Keratinocyte (primary cell): ENCODE measurements at regions not wholly inside any gene's neighbourhood (a gene's known extent, or its start where the extent isn't known, plus 50 kb on each side); places are given as distances from the start of the nearest gene placed in this dataset.

ENCODE experiments used
- DNase-seq: peaks from one replicate; pipeline ENCODE4 v3.0.0-alpha.2; 2011; ENCODE audit warnings: low read depth, missing footprints, low spot score
- FAIRE-seq: peaks from 2 replicates; lab custom pipeline; 2011; peaks lifted over from hg19 to GRCh38; lab: Jason Lieb, UNC
- H2AFZ ChIP-seq: 2 replicates; pipeline ENCODE4 v1.6.0; 2012; ENCODE audit warnings: low read length, control low read depth, inconsistent platforms; ENCODE audit not compliant: control insufficient read depth
- H3K27ac ChIP-seq: 2 replicates; pipeline ENCODE4 v1.5.1; 2011; ENCODE audit warnings: low read length; ENCODE audit not compliant: control insufficient read depth, insufficient read depth
- H3K27me3 ChIP-seq: 3 replicates; pipeline ENCODE4 v1.6.0; 2011; ENCODE audit warnings: low read length; ENCODE audit not compliant: control insufficient read depth, insufficient read depth; ENCODE audit errors: extremely low read depth
- H3K36me3 ChIP-seq, 2 experiments: 2 replicates in 1 of 2; 3 replicates in 1 of 2; pipeline ENCODE4 v1.5.1; 2011; ENCODE audit warnings: low read length in 2 of 2, mild to moderate bottlenecking in 1 of 2; ENCODE audit not compliant: control insufficient read depth in 2 of 2, insufficient read depth in 2 of 2; ENCODE audit errors: extremely low read depth in 1 of 2
- H3K4me1 ChIP-seq: 3 replicates; pipeline ENCODE4 v1.5.1; 2011; ENCODE audit warnings: low read length; ENCODE audit not compliant: control insufficient read depth, insufficient read depth; ENCODE audit errors: extremely low read depth
- H3K4me2 ChIP-seq: 3 replicates; pipeline ENCODE4 v1.6.0; 2011; ENCODE audit warnings: low read depth, low read length; ENCODE audit not compliant: control insufficient read depth, insufficient read depth; ENCODE audit errors: extremely low read depth
- H3K4me3 ChIP-seq, 3 experiments: fragments of 200-600 bp in 1 of 3; sonication (generic) in 1 of 3; 2 replicates in 2 of 3; 3 replicates in 1 of 3; pipeline ENCODE4 v1.5.1; 2011 to 2016; ENCODE audit warnings: low read length in 3 of 3, mild to moderate bottlenecking in 3 of 3, control low read depth in 2 of 3, inconsistent platforms in 1 of 3, low read depth in 1 of 3, mixed read lengths in 1 of 3, mixed run types in 1 of 3, moderate library complexity in 1 of 3; ENCODE audit not compliant: control insufficient read depth in 2 of 3, insufficient read depth in 2 of 3; ENCODE audit errors: extremely low read depth in 1 of 3
- H3K79me2 ChIP-seq: 2 replicates; pipeline ENCODE4 v1.6.0; 2012; ENCODE audit warnings: low read length; ENCODE audit not compliant: control insufficient read depth, insufficient read depth
- H3K9ac ChIP-seq: 3 replicates; pipeline ENCODE4 v1.6.0; 2011; ENCODE audit warnings: low read length; ENCODE audit not compliant: control insufficient read depth, insufficient read depth; ENCODE audit errors: extremely low read depth
- H3K9me1 ChIP-seq: 3 replicates; pipeline ENCODE4 v1.6.0; 2011; ENCODE audit warnings: low read length; ENCODE audit not compliant: control insufficient read depth, insufficient read depth; ENCODE audit errors: extremely low read depth
- H3K9me3 ChIP-seq: 2 replicates; pipeline ENCODE4 v1.5.1; 2012; ENCODE audit warnings: low read depth, low read length; ENCODE audit not compliant: control insufficient read depth
- H4K20me1 ChIP-seq: 3 replicates; pipeline ENCODE4 v1.6.0; 2011; ENCODE audit warnings: low read length; ENCODE audit not compliant: control insufficient read depth, insufficient read depth; ENCODE audit errors: extremely low read depth
- CTCF ChIP-seq, 3 experiments: IDR thresholded peaks in 1 of 3; conservative IDR thresholded peaks in 1 of 3; optimal IDR thresholded peaks in 1 of 3; 2 replicates in 2 of 3; 3 replicates in 1 of 3; pipeline versions ENCODE3 to v1.5.1; 2011; ENCODE audit warnings: low read length in 3 of 3, mild to moderate bottlenecking in 3 of 3, moderate library complexity in 2 of 3, control low read depth in 1 of 3, inconsistent platforms in 1 of 3; ENCODE audit not compliant: insufficient read depth in 2 of 3; ENCODE audit errors: extremely low read depth in 1 of 3
- EZH2 ChIP-seq: IDR thresholded peaks from one replicate; pipeline ENCODE4 v1.6.1; 2012; ENCODE audit warnings: inconsistent platforms, mild to moderate bottlenecking, low read length, moderate library complexity
- dilution Hi-C: fragments of 300-500 bp; cut with MboI; formaldehyde crosslinking; loops from one replicate; pipeline ENCODE4 v1.7.0; 2020; ENCODE audit warnings: low sequenced_read_pairs; ENCODE audit not compliant: extremely low pct_ligation_motif_present

- Histone ChIP-seq H2AFZ (no peak overlapping the region), H3K27me3 (no peaks in the 10 kb centered on the region), H3K36me3 (no peaks in the 10 kb centered on the region), H3K79me2 (no peaks in the 10 kb centered on the region), H4K20me1 (no peaks in the 10 kb centered on the region), H3K4me3 (no peak overlapping the region), H3K4me2 (no peak overlapping the region), H3K9me1 (no peaks in the 10 kb centered on the region), H3K9me3 (no peaks in the 10 kb centered on the region), H3K4me1 (no peaks in the 10 kb centered on the region), H3K27ac (no peak overlapping the region), H3K9ac (no peak overlapping the region)
- TF ChIP-seq EZH2 (no peak), CTCF (optimal IDR thresholded peaks at IDR 0.05 in 1 of 3, IDR thresholded peaks at IDR 0.05 in 1 of 3, conservative IDR thresholded peaks at IDR 0.05 in 1 of 3; ENCODE audit: extremely low read depth in 1 of 3, insufficient read depth in 2 of 3, low read length in 3 of 3) (no peak)
- dilution Hi-C loops: no loop called here
- DNase-seq: no peak
- FAIRE-seq: no peak
Observed at GRCh38 chr3:80006315-80006714, 238.5 kb upstream of the ROBO1 start.

- no peaks in the 10 kb centered on the region for H3K4me1 ChIP-seq
- no peaks in the 10 kb centered on the region for H3K9me1 ChIP-seq
- dilution Hi-C loops: no loop called here
- H3K36me3 ChIP-seq: no peaks in the 10 kb centered on the region
- H2AFZ ChIP-seq: no peak overlapping the region
- FAIRE-seq (no peak), DNase-seq (no peak)
- no peak overlapping the region for H3K9ac ChIP-seq
- no peaks in the 10 kb centered on the region for H3K79me2 ChIP-seq
- no peak for TF ChIP-seq EZH2
- no peak for TF ChIP-seq CTCF (optimal IDR thresholded peaks at IDR 0.05 in 1 of 3, IDR thresholded peaks at IDR 0.05 in 1 of 3, conservative IDR thresholded peaks at IDR 0.05 in 1 of 3; ENCODE audit: extremely low read depth in 1 of 3, insufficient read depth in 2 of 3, low read length in 3 of 3)
- no peak overlapping the region for H3K27ac ChIP-seq
- H3K4me2 ChIP-seq: no peak overlapping the region
- H3K4me3 ChIP-seq: no peak overlapping the region
- no peaks in the 10 kb centered on the region for H3K27me3 ChIP-seq
- H4K20me1 ChIP-seq: no peaks in the 10 kb centered on the region
- no peaks in the 10 kb centered on the region for H3K9me3 ChIP-seq
Observed at GRCh38 chr3:80000022-80000421, 232.2 kb upstream of the ROBO1 start.
